GM23338 (cell line): ENCODE measurements at regions not wholly inside any gene's neighbourhood (a gene's known extent, or its start where the extent isn't known, plus 50 kb on each side); places are given as distances from the start of the nearest gene placed in this dataset.

Source experiments
- ATAC-seq: fragments of 200-7000 bp; cut with Tn5 transposase; 3 replicates; pipeline ENCODE4 v1.9.1; 2020
- DNase-seq: peaks from one replicate; pipeline ENCODE4 v3.0.0-alpha.2; 2015; ENCODE audit warnings: low spot score
- H2AFZ ChIP-seq: fragments of 200-600 bp; sonication (generic); 2 replicates; pipeline ENCODE4 v1.8.0; 2016; ENCODE audit warnings: antibody characterized with exemption, mild to moderate bottlenecking, moderate library complexity
- H3F3A ChIP-seq: fragments of 200-600 bp; sonication (generic); replicated peaks from 2 replicates; pipeline ENCODE4 v1.8.0; 2017; ENCODE audit warnings: antibody characterized with exemption, mixed run types, low read depth
- H3K27ac ChIP-seq: fragments of 200-600 bp; sonication (generic); 2 replicates; pipeline ENCODE4 v1.6.1; 2016; ENCODE audit warnings: low read depth
- H3K27me3 ChIP-seq: fragments of 200-600 bp; sonication (generic); 2 replicates; pipeline ENCODE4 v1.8.0; 2016; ENCODE audit warnings: mild to moderate bottlenecking, mixed run types, moderate library complexity; ENCODE audit not compliant: insufficient read depth
- H3K36me3 ChIP-seq: fragments of 200-600 bp; sonication (generic); 2 replicates; pipeline ENCODE4 v1.8.0; 2016; ENCODE audit warnings: mild to moderate bottlenecking; ENCODE audit not compliant: insufficient read depth
- H3K4me1 ChIP-seq: fragments of 200-600 bp; sonication (generic); 2 replicates; pipeline ENCODE4 v1.8.0; 2016; ENCODE audit warnings: mild to moderate bottlenecking, moderate library complexity; ENCODE audit not compliant: insufficient read depth
- H3K4me2 ChIP-seq: fragments of 200-600 bp; sonication (generic); 2 replicates; pipeline ENCODE4 v1.7.1; 2017; ENCODE audit warnings: mixed run types
- H3K4me3 ChIP-seq: fragments of 200-600 bp; sonication (generic); 2 replicates; pipeline ENCODE4 v1.6.1; 2016; ENCODE audit warnings: mixed run types
- H3K79me2 ChIP-seq: fragments of 200-600 bp; sonication (generic); replicated peaks from 2 replicates; pipeline ENCODE4 v1.8.0; 2017; ENCODE audit warnings: mild to moderate bottlenecking; ENCODE audit not compliant: insufficient read depth
- H3K9me2 ChIP-seq: fragments of 200-600 bp; sonication (generic); 2 replicates; pipeline ENCODE4 v1.8.0; 2017; ENCODE audit not compliant: insufficient read depth
- H4K20me1 ChIP-seq: fragments of 200-600 bp; sonication (generic); replicated peaks from 2 replicates; pipeline ENCODE4 v1.8.0; 2017; ENCODE audit warnings: mild to moderate bottlenecking; ENCODE audit not compliant: insufficient read depth
- H3K27ac Mint-ChIP-seq: 2 replicates; pipeline ENCODE4 v1.8.0; 2020; ENCODE audit warnings: inconsistent platforms, mild to moderate bottlenecking, moderate library complexity, mixed read lengths
- H3K27me3 Mint-ChIP-seq: 3 replicates; pipeline ENCODE4 v1.8.0; 2022; ENCODE audit warnings: low read depth, mild to moderate bottlenecking, moderate library complexity, mixed read lengths, inconsistent platforms; ENCODE audit not compliant: insufficient read depth, poor library complexity
- H3K36me3 Mint-ChIP-seq: 3 replicates; pipeline ENCODE4 v1.8.0; 2021; ENCODE audit warnings: low read depth, mild to moderate bottlenecking, inconsistent platforms, moderate library complexity, mixed read lengths
- H3K4me1 Mint-ChIP-seq: 3 replicates; pipeline ENCODE4 v1.8.0; 2020; ENCODE audit warnings: mild to moderate bottlenecking, inconsistent platforms, mixed read lengths
- H3K4me3 Mint-ChIP-seq: 3 replicates; pipeline ENCODE4 v1.8.0; 2021; ENCODE audit warnings: moderate library complexity, mild to moderate bottlenecking, inconsistent platforms, mixed read lengths
- H3K9me3 Mint-ChIP-seq: 3 replicates; pipeline ENCODE4 v1.8.0; 2020; ENCODE audit warnings: moderate library complexity, mild to moderate bottlenecking, inconsistent platforms, mixed read lengths
- CREB1 ChIP-seq: fragments of 250-450 bp; sonication (Bioruptor Pico); IDR thresholded peaks from 2 replicates; pipeline ENCODE4 v1.5.0; 2020; ENCODE audit warnings: low read depth, mild to moderate bottlenecking, moderate library complexity
- EZH2 ChIP-seq: fragments of 200-600 bp; sonication (generic); IDR thresholded peaks from one replicate; pipeline ENCODE4 v1.8.0; 2017; ENCODE audit warnings: antibody characterized with exemption, mild to moderate bottlenecking, low read depth; ENCODE audit not compliant: unreplicated experiment
- EZH2phosphoT487 ChIP-seq: fragments of 200-600 bp; sonication (generic); IDR thresholded peaks from one replicate; pipeline ENCODE4 v1.8.1; 2018; ENCODE audit warnings: antibody characterized with exemption; ENCODE audit not compliant: unreplicated experiment
- JUNB ChIP-seq: IDR thresholded peaks from one replicate; pipeline ENCODE4 v1.6.1; 2016; ENCODE audit warnings: antibody characterized with exemption; ENCODE audit not compliant: unreplicated experiment
- NANOG ChIP-seq: IDR thresholded peaks from 2 replicates; pipeline ENCODE4 v1.6.1; 2016; ENCODE audit warnings: antibody characterized with exemption, borderline replicate concordance
- POLR2AphosphoS5 ChIP-seq: IDR thresholded peaks from 2 replicates; pipeline ENCODE4 v1.6.1; 2016; ENCODE audit warnings: antibody characterized with exemption, low read depth
- STAT1 ChIP-seq: IDR thresholded peaks from one replicate; pipeline ENCODE4 v1.6.1; 2016; ENCODE audit warnings: antibody characterized with exemption; ENCODE audit not compliant: unreplicated experiment
- ZNF114 ChIP-seq: fragments of 250-450 bp; sonication (Bioruptor Pico); IDR thresholded peaks from 2 replicates; pipeline ENCODE4 v1.5.0; 2020; ENCODE audit warnings: mild to moderate bottlenecking, moderate library complexity
- ZNF331 ChIP-seq: fragments of 250-450 bp; sonication (Bioruptor Pico); IDR thresholded peaks from 2 replicates; pipeline ENCODE4 v1.5.0; 2020; ENCODE audit warnings: low read depth, mild to moderate bottlenecking, moderate library complexity
- TF ChIP-seq, protein P1 (sequence below): fragments of 250-450 bp; sonication (Bioruptor Pico); IDR thresholded peaks from 2 replicates; pipeline ENCODE4 v1.5.0; 2020; ENCODE audit warnings: mild to moderate bottlenecking, moderate library complexity
- TF ChIP-seq, protein P2 (sequence below), 2 experiments: fragments of 200-600 bp in 1 of 2; sonication (generic) in 1 of 2; conservative IDR thresholded peaks; 2 replicates each; pipeline versions ENCODE4 v1.5.1 to v1.6.1; 2016 to 2017; ENCODE audit warnings: antibody characterized with exemption in 2 of 2, low read depth in 2 of 2, mild to moderate bottlenecking in 2 of 2, moderate library complexity in 1 of 2
- TF ChIP-seq, protein P3 (sequence below): IDR thresholded peaks from 2 replicates; pipeline ENCODE4 v1.6.1; 2016; ENCODE audit warnings: antibody characterized with exemption
- TF ChIP-seq, protein P4 (sequence below): IDR thresholded peaks from one replicate; pipeline ENCODE4 v1.6.1; 2018; ENCODE audit warnings: antibody characterized with exemption; ENCODE audit not compliant: unreplicated experiment

DNA sequence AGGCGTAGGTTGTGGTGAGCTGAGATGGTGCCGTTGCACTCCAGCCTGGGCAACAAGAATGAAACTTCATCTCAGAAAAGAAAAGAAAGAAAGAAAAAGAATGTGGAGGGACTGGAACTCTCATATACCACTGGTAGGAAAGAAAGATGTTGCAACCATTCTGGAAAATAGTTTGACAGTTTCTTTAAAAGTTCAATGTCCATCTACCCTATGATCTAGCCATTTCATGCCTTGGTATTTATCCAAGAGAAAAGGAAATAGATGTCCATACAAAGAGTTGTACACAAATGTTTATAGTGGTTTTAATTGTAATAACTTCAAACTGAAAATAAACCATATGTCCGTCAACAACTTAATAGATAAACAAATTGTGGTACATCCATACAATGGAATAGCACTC, 190.1 kb upstream of the ZNF217 start:
- no peak overlapping the region for H3K27ac ChIP-seq
- Mint-ChIP-seq H3K4me1 (peaks cover 19% of the 10 kb centered on the region), H3K27me3 (peaks cover 5% of the 10 kb centered on the region), H3K9me3 (no peaks in the 10 kb centered on the region), H3K36me3 (no peaks in the 10 kb centered on the region), H3K27ac (no peak overlapping the region), H3K4me3 (no peak overlapping the region)
- H3K4me2 ChIP-seq, result no peak overlapping the region
- ATAC-seq (no peak), DNase-seq (no peak)
- H3K4me1 ChIP-seq, result peaks cover 12% of the 10 kb centered on the region; the same call in 1 of the 2 replicates
- H3K9me2 ChIP-seq, result no peaks in the 10 kb centered on the region
- H4K20me1 ChIP-seq, result no peaks in the 10 kb centered on the region
- no peaks in the 10 kb centered on the region for H3K27me3 ChIP-seq
- TF ChIP-seq NANOG, result no peak
- TF ChIP-seq, protein P1, sequence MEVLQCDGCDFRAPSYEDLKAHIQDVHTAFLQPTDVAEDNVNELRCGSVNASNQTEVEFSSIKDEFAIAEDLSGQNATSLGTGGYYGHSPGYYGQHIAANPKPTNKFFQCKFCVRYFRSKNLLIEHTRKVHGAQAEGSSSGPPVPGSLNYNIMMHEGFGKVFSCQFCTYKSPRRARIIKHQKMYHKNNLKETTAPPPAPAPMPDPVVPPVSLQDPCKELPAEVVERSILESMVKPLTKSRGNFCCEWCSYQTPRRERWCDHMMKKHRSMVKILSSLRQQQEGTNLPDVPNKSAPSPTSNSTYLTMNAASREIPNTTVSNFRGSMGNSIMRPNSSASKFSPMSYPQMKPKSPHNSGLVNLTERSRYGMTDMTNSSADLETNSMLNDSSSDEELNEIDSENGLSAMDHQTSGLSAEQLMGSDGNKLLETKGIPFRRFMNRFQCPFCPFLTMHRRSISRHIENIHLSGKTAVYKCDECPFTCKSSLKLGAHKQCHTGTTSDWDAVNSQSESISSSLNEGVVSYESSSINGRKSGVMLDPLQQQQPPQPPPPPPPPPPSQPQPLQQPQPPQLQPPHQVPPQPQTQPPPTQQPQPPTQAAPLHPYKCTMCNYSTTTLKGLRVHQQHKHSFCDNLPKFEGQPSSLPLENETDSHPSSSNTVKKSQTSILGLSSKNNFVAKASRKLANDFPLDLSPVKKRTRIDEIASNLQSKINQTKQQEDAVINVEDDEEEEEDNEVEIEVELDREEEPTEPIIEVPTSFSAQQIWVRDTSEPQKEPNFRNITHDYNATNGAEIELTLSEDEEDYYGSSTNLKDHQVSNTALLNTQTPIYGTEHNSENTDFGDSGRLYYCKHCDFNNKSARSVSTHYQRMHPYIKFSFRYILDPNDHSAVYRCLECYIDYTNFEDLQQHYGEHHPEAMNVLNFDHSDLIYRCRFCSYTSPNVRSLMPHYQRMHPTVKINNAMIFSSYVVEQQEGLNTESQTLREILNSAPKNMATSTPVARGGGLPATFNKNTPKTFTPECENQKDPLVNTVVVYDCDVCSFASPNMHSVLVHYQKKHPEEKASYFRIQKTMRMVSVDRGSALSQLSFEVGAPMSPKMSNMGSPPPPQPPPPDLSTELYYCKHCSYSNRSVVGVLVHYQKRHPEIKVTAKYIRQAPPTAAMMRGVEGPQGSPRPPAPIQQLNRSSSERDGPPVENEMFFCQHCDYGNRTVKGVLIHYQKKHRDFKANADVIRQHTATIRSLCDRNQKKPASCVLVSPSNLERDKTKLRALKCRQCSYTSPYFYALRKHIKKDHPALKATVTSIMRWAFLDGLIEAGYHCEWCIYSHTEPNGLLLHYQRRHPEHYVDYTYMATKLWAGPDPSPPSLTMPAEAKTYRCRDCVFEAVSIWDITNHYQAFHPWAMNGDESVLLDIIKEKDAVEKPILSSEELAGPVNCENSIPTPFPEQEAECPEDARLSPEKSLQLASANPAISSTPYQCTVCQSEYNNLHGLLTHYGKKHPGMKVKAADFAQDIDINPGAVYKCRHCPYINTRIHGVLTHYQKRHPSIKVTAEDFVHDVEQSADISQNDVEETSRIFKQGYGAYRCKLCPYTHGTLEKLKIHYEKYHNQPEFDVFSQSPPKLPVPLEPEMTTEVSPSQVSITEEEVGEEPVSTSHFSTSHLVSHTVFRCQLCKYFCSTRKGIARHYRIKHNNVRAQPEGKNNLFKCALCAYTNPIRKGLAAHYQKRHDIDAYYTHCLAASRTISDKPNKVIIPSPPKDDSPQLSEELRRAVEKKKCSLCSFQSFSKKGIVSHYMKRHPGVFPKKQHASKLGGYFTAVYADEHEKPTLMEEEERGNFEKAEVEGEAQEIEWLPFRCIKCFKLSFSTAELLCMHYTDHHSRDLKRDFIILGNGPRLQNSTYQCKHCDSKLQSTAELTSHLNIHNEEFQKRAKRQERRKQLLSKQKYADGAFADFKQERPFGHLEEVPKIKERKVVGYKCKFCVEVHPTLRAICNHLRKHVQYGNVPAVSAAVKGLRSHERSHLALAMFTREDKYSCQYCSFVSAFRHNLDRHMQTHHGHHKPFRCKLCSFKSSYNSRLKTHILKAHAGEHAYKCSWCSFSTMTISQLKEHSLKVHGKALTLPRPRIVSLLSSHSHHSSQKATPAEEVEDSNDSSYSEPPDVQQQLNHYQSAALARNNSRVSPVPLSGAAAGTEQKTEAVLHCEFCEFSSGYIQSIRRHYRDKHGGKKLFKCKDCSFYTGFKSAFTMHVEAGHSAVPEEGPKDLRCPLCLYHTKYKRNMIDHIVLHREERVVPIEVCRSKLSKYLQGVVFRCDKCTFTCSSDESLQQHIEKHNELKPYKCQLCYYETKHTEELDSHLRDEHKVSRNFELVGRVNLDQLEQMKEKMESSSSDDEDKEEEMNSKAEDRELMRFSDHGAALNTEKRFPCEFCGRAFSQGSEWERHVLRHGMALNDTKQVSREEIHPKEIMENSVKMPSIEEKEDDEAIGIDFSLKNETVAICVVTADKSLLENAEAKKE (CRISPR knock-in tag), result no peak
- TF ChIP-seq CREB1 (CRISPR knock-in tag), result no peak
- no peak for TF ChIP-seq ZNF331 (CRISPR knock-in tag)
- TF ChIP-seq, protein P2, sequence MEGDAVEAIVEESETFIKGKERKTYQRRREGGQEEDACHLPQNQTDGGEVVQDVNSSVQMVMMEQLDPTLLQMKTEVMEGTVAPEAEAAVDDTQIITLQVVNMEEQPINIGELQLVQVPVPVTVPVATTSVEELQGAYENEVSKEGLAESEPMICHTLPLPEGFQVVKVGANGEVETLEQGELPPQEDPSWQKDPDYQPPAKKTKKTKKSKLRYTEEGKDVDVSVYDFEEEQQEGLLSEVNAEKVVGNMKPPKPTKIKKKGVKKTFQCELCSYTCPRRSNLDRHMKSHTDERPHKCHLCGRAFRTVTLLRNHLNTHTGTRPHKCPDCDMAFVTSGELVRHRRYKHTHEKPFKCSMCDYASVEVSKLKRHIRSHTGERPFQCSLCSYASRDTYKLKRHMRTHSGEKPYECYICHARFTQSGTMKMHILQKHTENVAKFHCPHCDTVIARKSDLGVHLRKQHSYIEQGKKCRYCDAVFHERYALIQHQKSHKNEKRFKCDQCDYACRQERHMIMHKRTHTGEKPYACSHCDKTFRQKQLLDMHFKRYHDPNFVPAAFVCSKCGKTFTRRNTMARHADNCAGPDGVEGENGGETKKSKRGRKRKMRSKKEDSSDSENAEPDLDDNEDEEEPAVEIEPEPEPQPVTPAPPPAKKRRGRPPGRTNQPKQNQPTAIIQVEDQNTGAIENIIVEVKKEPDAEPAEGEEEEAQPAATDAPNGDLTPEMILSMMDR (conservative IDR thresholded peaks at IDR 0.05; ENCODE audit: low read depth in 2 of 2), result no peak
- no peak for TF ChIP-seq EZH2
- TF ChIP-seq, protein P3, sequence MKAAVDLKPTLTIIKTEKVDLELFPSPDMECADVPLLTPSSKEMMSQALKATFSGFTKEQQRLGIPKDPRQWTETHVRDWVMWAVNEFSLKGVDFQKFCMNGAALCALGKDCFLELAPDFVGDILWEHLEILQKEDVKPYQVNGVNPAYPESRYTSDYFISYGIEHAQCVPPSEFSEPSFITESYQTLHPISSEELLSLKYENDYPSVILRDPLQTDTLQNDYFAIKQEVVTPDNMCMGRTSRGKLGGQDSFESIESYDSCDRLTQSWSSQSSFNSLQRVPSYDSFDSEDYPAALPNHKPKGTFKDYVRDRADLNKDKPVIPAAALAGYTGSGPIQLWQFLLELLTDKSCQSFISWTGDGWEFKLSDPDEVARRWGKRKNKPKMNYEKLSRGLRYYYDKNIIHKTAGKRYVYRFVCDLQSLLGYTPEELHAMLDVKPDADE, result no peak
- no peak for TF ChIP-seq ZNF114 (CRISPR knock-in tag)
- TF ChIP-seq POLR2AphosphoS5, result no peak
- TF ChIP-seq, protein P4, sequence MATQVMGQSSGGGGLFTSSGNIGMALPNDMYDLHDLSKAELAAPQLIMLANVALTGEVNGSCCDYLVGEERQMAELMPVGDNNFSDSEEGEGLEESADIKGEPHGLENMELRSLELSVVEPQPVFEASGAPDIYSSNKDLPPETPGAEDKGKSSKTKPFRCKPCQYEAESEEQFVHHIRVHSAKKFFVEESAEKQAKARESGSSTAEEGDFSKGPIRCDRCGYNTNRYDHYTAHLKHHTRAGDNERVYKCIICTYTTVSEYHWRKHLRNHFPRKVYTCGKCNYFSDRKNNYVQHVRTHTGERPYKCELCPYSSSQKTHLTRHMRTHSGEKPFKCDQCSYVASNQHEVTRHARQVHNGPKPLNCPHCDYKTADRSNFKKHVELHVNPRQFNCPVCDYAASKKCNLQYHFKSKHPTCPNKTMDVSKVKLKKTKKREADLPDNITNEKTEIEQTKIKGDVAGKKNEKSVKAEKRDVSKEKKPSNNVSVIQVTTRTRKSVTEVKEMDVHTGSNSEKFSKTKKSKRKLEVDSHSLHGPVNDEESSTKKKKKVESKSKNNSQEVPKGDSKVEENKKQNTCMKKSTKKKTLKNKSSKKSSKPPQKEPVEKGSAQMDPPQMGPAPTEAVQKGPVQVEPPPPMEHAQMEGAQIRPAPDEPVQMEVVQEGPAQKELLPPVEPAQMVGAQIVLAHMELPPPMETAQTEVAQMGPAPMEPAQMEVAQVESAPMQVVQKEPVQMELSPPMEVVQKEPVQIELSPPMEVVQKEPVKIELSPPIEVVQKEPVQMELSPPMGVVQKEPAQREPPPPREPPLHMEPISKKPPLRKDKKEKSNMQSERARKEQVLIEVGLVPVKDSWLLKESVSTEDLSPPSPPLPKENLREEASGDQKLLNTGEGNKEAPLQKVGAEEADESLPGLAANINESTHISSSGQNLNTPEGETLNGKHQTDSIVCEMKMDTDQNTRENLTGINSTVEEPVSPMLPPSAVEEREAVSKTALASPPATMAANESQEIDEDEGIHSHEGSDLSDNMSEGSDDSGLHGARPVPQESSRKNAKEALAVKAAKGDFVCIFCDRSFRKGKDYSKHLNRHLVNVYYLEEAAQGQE, result no peak
- no peak for TF ChIP-seq JUNB
- no peak for TF ChIP-seq STAT1
- TF ChIP-seq EZH2phosphoT487, result no peak
- H2AFZ ChIP-seq, result no peak overlapping the region
- 0 out of 2 replicates have a peak, but pooled peaks cover 4% of the 10 kb centered on the region for H3F3A ChIP-seq
- no peaks in the 10 kb centered on the region for H3K36me3 ChIP-seq
- H3K79me2 ChIP-seq, result no peaks in the 10 kb centered on the region
- H3K4me3 ChIP-seq, result no peak overlapping the region
